GM19463 (cell line): ENCODE measurements at regions not wholly inside any gene's neighbourhood (a gene's known extent, or its start where the extent isn't known, plus 50 kb on each side); places are given as distances from the start of the nearest gene placed in this dataset.
"Not testable (repeated sequence)": the region's sequence is repeated elsewhere in the genome, so short reads cannot be mapped to it uniquely, and the experiment has no call there.

Experiments
- ATAC-seq: cut with Tn5 transposase; IDR thresholded peaks from one replicate; pipeline ENCODE4 v1.9.1; 2021; ENCODE audit warnings: mild to moderate bottlenecking, moderate library complexity; ENCODE audit not compliant: unreplicated experiment

DNA sequence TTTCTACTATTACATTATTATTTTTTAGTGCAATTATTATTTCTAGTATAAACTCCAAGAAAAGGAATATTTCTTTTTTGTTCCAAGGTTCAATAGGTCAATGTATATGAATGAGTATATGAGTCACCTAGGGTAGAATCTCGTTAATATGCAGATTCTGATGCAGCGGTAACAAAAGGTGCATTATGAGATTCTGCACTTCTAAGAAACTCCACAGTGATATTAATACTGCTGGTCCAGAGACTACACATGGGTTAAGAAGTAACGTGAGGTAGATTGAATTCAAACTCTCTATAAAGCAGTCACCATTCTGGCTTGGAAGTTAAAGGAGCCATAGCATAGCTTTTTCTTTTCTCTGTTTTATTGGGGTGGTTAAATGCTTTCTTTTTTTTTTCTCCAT lies 596.2 kb upstream of the TBL1XR1 start:
- no peak for ATAC-seq

DNA sequence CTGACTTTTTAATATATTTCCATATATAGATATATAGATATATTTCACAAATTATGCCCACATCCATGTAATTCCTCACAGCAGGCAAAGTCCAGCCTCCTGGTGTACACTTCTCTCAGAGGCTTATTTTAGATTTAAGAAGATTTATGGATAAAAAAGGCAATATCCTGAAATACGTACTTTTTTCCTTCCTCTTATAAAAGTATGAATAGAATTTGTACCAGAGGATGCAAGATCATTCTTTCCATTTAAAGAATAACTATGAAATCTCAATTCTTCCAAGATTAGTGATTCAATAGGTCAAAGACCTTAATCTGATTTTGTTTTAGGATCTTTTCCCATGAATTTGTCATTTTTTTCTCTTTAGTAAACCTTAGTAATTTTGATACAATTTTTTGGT lies 597.9 kb upstream of the TBL1XR1 start:
- ATAC-seq = no peak

GRCh38 chr3:177795859-177796258 lies 598.6 kb upstream of the TBL1XR1 start:
- ATAC-seq = no peak

DNA sequence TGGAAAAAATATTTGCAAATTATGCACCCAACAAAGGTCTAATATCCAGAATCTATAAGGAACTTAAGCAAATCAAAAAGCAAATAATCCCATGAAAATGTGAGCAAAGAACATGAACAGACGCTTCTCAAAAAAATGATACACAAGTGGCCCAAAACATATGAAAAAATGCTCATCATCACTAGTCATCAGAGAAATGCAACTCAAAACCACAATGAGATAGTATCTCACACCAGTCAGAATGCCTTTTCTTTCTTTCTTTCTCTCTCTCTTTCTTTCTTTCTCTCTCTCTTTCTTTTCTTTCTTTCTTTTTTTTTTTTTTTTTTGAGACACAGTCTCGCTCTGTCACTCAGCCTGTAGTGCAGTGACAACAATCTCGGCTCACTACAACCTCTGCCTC lies 602.9 kb upstream of the TBL1XR1 start:
- ATAC-seq = not testable (repeated sequence)

GRCh38 chr3:177800561-177800960 lies 603.3 kb upstream of the TBL1XR1 start:
- ATAC-seq = no peak

- ATAC-seq = no peak
Observed at GRCh38 chr3:177802151-177802900, 605.0 kb upstream of the TBL1XR1 start.

GRCh38 chr3:177803500-177803899 lies 606.2 kb upstream of the TBL1XR1 start:
- ATAC-seq = no peak

- ATAC-seq = no peak
Observed at GRCh38 chr3:177804032-177804431, 606.8 kb upstream of the TBL1XR1 start.

DNA sequence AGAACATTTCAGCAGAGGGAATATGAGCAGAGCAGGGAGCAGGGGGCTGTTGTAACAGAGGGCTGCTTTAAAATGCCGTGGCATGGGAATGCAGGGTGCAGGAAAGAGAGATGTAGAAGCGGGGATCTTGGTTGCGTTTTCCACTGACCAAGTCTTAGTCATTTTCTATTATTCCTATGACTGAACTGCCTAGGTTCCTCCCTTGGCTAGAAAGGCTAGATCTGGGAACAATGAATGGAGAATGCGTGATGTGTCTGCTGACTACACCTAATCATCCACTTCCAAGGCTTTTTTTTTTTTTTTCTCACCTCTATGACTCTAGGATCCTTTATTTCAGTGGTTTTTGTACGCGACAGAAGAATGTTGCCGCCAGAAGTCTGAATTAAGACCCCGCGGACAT lies 607.4 kb upstream of the TBL1XR1 start:
- ATAC-seq = no peak

GRCh38 chr3:177807150-177807875 lies 610.0 kb upstream of the TBL1XR1 start:
- no peak for ATAC-seq

DNA sequence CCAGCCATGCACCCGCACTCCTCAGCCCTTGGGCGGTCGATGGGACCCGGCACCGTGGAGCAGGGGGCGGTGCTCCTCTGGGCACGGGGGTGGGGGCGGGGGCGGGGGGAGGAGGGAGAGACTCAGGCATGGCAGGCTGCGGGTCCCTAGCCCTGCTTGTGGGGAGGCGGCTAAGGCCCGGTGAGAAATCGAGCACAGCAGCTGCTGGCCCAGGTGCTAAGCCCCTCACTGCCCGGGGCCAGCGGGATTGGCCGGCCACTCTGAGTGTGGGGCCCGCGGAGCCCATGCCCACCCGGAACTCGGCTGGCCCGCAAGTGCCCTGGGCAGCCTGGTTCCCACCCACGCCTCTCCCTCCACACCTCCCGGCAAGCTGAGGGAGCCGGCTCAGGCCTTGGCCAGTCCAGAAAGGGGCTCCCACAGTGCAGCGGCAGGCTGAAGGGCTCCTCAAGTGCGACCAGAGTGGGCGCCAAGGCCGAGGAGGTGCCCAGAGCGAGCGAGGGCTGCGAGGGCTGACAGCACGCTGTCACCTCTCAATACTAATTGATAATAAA lies 611.7 kb upstream of the TBL1XR1 start:
- ATAC-seq = not testable (repeated sequence)

DNA sequence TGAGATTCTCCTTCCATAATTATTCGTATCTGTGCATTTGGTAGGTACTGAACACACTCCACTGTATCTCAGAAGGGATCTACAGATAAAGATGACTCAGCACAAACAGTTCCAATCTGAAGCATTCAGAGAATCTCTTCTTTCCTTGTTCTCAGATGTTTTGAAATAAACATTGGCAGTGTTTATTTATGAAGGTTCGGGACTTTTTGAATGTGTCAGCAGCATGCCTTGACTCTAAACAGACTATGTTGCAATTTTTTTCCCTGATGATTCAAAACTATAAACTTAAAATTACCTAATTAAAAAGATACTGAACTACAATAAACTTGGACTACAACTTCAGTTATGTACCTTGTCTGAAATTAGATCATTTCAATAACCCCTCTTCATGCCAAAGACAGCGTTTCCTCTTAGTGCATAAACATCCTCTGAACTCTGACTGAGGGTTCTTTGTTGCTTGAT lies 612.9 kb upstream of the TBL1XR1 start:
- no peak for ATAC-seq

DNA sequence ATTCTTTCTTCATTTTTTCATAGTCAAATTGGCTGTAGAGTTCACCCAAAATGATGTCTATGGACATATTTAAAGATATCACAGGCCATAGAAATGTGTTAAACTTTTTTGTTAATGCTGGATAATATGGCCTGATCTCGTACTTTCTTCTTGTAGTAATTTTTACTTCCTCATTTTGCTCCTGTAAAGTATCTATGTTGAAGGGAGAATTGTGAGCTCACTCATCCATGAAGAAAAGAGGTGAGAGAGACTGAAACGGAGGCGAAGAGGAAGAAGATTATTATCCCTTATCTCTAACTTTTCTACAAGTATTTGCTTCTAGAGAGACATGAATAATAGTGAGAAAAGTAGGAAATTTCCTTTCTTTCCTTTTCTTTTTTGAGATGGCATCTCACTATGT lies 613.8 kb upstream of the TBL1XR1 start:
- no peak for ATAC-seq

GRCh38 chr3:177811835-177812234 lies 614.6 kb upstream of the TBL1XR1 start:
- peak; percentile 43 for ATAC-seq

- ATAC-seq = no peak
Observed at GRCh38 chr3:177812492-177812891, 615.2 kb upstream of the TBL1XR1 start.

DNA sequence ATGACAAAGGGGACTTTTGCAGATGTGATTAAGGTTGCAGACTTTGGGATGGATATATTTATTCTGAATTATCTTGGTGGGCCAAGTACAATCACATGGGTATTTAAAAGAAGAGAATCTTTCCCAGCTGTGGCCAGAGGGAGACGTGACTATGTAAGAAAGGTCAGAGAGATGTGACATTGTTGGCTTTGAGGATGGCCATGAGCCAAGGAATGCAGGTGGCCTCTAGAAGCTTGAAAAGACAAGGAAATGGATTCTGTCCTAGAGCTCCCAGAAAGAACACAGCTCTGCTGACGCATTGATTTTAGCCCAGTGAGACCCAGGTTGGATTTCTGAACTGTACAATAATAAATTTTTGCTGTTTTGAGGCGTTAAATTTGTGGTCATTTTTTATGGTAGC lies 616.0 kb upstream of the TBL1XR1 start:
- ATAC-seq = no peak

DNA sequence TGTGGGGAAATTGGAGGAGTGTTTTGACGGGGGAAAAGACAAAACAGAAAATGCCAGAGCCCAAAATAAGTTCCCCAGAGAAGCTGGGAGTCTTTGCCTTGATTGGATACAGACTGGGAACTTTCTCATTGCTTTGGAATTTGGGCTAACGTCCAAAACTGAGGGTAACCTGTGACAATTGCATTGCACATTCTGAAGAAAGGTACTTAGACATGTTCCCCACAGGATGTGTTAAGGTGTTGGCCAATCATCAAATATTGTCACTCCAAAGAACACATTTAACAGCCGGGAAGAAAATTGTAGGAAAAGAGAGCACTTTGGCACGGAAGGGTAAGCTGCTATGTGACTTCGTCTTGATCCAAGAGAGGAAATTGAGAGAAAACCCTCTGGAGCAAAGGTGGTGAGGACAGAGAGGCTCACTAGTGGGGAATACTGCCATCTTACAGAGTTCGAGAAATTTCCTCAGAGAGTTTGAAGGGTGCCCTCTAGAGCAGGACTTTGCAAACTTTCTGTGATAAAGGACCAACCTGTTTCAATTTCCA lies 619.5 kb upstream of the TBL1XR1 start:
- ATAC-seq = no peak

GRCh38 chr3:177817751-177818150 lies 620.5 kb upstream of the TBL1XR1 start:
- ATAC-seq = no peak

- ATAC-seq = no peak
Observed at GRCh38 chr3:177818712-177819240, 621.5 kb upstream of the TBL1XR1 start.

DNA sequence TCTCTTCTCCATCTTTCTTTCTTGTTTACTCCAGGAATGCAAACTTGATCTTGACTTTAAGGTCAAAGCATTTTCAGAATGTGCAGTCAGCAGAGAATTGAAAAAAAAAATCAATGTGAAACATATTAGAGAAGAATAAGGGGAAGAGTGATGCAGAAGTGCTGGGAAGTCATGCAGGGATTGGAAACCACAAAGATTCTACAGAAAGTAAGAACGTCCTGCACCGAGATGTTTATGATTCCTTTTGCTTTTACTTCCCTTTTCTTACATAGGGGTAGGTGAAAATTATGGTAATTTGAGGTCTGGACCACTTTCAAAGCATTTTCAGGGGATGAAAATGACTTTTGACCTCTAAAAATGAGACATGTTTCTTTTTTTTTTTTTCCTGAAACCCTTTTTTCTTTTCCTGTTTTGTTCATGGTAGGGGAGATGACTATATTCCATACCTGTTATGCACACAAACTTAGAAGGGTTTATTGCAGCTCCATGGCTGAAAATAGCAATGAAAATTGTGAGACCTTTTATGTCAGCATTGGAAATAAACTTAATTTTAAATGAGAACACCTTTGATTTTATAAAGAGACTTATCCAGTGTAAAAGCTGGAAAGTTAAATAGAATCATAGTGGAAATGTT lies 623.5 kb upstream of the TBL1XR1 start:
- peak; percentile 88 for ATAC-seq

DNA sequence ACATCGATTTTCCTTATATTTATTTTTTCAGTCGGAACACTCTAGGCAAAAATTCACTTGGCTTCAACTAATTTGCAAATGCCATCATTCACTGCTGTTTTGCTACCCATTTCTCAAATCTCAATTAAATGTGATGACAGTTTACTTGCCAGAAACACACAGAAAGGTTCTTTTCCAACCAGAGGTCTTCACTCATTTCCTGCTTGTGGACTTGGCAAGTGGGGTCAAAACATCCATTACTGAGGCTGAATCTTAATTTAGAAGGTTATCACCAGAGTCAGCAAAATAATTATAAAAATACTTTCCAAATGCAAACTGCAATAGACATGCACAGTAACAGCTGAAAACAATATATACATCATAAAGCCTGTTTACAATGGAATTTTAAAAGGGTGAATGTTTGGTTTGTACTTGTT lies 625.4 kb upstream of the TBL1XR1 start:
- ATAC-seq = no peak
